ENCODE measurements at regions not wholly inside any gene's neighbourhood (a gene's known extent, or its start where the extent isn't known, plus 50 kb on each side); places are given as distances from the start of the nearest gene placed in this dataset.

DNA sequence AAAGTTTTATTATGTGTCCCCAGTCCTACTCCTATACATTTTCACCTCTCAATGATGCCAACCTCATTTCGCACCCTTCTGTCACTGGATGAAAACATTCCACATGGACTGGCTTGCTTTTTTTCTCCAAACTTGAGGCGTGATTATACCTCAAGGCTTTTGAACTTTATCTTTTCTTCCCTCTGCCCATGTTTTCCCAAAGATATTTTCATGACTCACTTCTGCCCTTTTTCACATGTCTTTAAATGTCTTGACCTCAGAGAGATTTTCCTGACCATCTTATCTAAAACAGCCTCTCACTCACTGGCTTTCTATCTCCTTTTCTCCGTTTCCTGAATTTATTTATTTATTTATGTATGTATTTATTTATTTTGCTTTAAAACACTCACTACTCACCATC lies 659.0 kb downstream of the PTPRC start:
- DNase-seq: no peak

DNA sequence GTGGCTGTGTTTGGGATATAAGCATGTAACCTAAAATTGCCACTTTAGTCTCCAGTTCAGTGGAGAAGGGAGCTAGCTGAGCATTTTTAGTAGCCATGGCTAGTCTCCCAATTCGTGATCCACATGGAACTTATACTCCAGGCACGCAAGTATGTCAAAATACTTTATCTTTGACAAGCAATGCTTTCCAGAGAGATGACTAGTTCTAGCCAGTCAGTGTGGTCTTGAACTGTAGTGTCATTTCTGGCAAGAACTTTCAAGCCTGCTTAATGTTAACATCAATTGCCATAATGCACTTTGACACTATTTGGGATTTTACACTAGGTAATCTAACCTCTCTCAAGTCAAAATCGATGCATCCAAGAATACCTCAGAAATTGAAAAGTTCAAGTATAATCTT lies 660.0 kb downstream of the PTPRC start:
- no peak for DNase-seq

DNA sequence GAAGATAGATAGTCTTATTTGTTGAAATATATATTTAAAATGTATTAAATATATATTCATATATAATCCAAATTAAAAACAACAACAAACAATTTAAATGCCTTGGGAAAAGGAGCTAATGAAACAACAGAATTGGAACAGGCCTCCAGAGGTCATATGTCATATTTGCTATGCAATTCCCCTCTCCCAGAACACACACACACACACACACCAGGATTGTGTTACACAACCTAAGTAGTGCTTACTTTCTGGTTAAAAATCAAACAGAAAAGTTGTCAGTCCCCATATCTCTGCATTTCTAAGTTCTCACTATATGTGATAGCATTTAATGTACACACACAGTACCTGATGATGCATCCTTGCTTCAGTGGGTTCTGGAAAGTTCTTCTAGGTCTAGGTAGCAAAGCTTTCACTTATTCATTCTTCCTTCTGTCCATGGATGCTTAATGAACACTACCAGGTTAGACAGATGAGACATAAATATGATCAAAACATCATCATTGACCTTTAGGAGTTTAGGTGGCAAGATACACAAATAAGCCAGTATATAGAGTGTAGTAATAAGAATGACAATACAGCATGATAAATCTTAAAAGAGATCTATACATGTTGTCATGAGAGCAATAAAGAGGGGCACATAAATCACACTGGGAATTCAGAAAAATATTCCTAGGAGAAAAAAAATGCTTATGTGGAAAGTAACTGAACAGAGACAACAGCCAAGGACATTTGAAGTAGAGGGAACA lies 662.8 kb downstream of the PTPRC start:
- DNase-seq: no peak

DNA sequence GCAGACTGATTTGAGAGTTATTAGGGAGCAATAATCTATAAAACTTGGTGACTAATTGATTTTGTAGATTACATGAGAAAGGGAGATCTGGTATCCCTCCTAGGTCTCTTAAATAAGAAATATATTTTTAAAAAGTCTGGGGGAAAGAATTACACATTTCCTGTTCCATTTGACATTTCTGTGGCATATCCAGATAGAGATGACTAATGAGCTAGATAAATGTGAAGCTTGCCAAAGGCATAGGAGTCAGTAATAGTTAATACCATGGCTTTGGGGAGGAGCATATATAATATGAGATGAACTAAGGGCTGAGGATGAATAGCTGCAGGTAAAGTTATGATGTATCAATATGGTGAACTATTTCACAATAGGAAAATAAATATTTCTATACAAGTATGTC lies 663.7 kb downstream of the PTPRC start:
- peak; percentile 51 for DNase-seq

DNA sequence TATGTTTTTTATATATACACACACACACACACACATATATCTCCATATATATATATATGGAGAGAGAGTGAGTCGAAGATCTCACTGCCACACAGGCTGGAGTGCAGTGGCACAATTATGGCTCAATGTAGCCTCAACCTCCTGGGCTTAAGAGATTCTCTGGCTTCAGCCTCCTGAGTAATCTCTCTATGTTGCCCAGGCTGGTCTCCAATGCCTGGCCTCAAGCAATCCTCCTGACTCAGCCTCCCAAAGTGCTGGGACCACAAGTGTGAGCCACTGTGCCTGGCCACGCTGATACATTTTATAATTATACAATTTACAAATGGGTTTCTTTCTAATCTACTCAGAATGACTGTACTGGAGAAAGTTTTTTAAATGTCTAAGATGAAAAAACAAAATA lies 664.2 kb downstream of the PTPRC start:
- DNase-seq: no peak

DNA sequence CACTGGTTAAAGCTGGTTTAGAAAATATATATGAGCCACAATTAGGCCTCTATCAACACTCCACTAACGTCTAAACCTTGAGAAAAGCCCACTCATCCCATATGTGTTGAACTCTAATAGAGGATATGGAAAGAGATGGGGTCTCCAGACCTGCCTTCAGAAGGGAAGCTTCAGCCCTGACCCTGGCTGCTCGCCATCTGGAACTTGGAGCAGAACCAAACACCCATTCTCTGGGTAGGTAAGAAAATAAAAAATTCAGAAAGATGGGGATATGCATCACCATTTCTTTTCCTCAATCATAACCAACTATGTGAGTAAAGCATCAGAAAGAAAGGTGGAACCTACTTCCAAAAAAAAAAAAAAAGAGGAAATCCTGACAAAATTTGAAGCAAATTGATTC lies 666.2 kb downstream of the PTPRC start:
- DNase-seq: no peak

DNA sequence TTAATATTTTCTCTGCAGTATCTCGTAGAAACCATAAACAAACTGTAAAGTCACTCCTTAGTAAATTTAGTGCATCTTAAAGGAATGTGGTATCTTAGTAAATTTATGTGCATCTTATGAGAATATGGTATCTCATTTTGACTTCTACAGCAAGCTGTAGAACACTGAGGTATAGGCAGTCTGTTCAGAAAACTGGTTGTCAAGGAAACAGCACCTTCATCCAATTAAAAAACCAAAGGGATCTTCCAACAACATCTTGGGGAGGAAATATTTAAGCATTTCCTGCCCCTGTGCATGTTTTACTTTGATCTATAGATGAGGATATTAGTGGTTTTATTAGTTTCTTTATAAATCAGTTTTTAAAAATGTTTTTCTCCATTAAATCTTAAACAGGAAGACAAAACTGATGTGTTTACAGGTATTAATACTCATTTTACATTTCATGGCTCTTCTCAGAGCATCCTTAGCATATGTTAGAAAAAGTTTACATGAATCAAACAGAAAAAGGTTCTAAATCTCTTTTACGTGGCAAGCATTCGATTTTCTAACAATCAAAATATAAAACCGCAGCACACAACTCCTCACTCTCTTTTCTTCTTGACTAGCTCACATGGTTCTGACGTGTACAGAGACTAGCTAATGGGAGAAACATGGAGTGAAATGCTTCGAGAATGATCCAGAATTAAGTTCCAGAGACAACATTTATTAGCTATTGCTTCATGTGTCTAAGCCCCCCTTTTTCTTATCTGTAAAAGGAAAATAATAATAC lies 668.8 kb downstream of the PTPRC start:
- no peak for DNase-seq

DNA sequence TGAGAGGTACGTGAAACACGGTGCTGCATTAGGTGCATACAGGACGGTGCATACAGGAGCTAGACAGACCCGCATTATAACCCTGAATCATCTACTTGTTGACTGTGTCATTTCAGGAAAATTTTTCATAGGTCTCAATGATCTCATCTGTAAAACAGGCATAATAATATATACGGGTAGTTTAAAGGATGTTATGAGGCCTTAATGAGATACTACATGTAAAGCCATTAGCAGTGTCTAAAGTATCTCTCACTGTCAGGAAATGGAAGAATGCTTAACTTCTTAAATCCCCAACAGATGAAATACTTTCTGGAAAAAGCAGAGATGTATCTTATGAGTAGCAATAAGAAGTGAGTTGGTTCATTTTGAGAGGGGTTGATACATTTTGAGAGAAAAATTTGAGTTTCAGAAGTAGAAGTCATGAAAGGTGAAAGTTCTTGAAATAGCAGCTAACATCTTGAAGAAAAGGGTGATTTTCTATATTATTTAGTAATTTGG lies 669.6 kb downstream of the PTPRC start:
- DNase-seq: no peak

DNA sequence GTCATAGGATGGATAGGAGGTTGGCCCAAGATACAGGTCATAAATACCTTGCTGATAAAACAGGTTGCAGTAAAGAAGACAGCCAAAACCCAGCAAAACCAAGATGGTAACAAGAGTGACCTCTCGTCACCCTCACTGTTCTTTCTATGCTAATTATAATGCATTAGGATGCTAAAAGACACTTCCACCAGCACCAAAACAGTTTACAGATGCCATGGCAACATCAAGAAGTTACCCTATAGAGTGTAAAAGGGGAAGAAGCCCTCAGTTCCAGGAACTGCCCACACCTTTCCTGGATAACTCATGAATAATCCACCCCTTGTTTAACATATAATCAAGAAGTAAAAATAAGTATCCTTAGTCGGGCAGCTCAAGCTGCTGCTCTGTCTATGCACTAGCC lies 671.9 kb downstream of the PTPRC start:
- no peak for DNase-seq

DNA sequence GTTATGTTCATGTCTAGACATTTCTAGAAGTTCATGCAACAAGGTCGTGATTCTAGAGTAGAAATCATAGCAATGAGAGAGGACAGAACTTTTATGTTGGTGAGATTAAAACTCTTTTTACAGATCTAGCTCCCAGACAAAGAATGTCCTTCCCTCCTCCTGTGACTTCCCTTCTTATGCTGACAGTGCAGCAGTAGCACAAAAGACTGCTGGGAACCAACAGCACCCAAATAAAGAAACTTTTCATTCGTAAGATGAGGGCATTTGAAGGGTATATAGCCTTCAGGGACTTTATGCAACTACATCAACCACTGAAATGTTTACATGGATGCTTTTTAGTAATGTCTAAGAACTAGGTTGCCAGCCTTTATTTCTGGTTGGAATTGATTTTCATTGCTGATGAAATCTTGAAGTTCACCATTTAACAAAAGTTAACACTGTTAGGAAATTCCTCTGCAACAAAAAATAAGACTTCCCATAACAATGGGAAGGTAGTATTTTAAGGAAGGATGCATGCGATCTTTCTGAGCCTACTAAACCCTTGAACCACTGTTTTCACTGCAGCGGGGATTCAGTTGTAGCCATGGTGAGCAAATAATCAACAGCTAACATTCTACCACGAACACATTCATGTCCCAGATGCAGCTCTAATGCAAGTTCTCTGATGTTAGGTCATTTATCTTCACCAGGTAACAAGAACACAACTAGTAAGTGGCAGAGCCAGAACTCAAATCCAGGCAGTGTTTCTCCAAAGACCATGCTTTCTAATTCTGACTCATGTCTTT lies 672.8 kb downstream of the PTPRC start:
- no peak for DNase-seq

DNA sequence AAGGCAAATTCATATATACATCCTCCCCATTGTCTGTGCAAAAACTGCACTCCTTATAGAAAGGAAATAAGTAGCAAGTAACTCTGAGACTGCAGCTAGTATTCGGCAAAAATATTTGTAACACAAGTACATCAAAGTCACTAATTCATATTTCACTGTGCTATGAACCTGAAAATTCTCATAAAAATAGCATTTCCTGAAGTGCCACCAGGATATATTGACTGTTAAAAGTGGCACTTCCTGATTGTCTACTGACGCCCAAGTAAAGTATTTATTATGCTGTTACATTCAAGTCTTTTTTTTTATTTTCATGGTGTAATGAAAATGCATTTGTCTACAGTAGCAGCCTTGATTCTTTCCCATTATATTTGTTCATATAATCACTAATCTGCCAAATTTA lies 673.8 kb downstream of the PTPRC start:
- no peak for DNase-seq

DNA sequence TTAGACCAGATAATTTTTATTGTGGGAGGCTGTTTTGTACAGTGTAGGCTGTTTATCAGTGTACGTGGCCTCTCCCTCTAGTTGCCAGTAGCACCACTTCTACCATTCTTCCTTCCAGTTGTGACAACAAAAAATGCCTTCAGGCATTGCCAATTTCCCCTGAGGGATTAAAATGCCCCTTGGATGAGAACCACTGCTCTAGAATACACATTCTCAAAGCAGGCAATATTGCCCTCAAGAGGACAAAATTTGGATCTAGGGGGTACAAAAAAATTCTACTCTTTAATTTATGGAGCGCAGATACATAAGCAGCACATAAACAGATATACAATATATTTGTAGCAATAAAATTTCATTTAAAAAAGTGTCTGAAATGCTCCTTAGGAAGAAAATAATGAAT lies 674.6 kb downstream of the PTPRC start:
- no peak for DNase-seq

DNA sequence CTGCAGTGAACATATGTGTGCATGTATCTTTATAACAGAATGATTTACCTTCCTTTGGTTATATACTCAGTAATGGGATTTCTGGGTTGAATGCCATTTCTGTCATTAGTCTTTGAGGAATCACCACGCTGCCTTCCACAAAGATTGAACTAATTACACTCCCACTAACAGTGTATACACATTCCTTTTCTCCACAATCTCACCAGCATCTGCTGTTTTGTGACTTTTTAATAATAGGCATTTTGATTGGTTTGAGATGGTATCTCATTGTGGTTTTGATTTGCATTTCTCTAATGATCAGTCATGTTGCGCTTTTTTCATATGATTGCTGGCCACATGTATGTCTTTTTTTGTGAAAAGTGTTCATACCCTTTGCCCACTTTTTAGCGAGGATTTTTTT lies 680.5 kb downstream of the PTPRC start:
- DNase-seq: peak; percentile 38

DNA sequence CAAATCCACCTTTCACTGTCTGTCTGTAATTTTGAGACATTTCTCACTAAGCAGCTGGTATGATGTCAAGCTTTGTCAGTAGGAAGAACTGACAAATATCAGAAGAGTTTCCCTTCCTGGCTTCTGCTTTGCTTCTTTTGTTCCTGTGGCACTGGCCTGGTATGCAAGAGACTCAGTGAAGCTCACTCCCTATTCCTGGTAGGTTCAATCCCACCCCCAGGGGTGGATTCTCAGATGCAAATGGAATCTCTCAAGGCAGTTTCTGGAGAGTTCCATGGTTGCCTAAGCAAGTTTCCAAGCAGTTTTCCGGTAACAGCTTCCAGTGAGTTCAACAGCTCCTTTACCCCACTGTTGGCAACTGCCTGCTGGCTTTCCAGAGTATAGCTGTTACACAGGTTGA lies 683.4 kb downstream of the PTPRC start:
- no peak for DNase-seq

DNA sequence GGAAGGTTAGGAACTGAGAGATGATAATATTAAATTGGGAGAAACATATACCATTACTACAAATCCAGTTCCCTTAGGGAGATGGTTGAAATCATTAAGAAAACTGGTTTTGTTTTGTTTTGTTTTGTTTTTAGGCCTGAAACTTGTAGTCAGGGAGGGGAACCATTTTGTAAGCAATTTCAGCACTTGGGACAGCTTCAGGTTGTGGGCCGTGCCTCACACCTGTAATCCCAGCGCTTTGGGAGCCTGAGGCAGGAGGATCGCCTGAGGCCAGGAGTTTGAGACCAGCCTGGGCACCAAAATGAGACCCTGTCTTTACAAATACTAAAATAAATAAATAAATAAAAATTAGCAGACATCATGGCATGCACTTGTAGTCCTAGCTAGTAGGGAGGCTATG lies 694.3 kb upstream of the NR5A2 start:
- DNase-seq: no peak

DNA sequence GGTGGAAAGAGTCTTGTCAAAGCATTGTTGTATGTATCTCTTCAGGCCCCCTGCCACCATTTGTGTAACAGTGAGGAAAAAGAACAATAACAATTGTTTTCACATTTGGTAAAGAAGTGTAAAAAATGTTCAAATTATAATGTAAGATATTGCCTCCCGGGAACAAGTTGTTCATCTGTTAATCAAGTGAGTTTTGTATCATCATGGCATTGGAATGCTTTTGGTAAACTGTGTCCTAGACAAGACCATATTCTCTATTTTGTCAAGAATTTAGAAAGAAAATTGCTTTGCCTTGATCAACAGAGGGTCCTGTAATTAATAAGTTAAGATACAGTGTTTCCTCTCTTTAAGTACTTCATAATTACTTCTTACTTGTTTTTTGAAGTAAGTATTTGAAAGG lies 692.0 kb upstream of the NR5A2 start:
- no peak for DNase-seq

DNA sequence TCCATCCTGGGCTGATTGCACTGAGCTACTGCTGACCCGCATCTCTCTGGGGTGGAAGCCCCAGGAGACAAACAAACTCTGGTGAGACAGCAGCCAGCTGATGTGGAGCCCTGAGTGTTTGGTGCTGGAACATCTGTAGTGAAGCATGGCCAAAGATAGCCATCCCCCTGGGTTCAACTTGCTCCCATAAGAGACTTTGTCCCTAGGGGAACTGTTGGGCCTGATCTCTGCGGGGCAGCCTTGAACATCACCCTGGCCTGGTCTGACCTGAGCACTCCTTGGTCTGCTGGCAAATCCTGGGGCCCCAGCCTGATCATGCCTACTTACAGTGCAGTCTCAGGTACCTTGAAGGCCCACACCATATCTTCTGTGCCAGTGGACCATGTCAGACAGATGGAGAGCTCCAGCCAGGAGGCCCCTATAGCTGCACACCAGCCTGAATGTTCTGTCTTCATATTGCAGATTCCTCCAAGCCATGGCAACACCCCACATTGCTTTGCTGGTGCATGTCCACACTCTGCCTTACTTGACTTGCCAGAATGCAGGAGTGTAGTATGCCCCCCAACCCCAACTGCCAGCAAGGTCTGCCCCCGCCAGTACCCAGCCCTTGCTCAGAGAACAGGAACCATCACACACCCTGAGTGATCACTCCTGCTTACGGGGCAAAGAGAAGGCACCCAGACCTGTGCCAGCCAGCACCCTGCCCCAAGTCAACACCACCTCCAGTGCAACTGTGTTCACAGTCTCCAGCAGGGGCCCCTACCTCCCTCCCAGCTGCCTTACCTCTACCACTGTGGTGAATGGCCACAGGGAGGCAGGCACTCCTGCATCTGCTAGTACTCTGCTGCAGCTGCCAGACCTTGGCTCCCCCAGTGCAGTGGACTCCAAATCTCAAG lies 690.5 kb upstream of the NR5A2 start:
- no peak for DNase-seq

DNA sequence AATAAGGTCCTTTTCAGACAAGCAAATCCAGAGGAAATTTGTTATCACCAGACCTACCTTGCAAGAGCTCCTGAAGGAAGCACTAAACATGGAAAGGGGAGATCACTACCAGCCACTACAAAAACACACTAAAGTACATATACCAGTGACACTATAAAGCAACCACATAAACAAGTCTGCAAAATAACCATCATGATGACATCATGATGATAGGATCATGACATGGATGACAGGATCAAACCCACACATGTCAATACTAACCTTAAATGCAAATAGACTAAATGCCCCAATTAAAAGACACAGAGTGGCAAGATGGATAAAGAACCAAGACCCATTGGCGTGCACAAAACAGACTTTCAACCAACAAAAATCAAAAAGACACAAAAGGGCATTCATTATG lies 688.8 kb upstream of the NR5A2 start:
- DNase-seq: no peak

DNA sequence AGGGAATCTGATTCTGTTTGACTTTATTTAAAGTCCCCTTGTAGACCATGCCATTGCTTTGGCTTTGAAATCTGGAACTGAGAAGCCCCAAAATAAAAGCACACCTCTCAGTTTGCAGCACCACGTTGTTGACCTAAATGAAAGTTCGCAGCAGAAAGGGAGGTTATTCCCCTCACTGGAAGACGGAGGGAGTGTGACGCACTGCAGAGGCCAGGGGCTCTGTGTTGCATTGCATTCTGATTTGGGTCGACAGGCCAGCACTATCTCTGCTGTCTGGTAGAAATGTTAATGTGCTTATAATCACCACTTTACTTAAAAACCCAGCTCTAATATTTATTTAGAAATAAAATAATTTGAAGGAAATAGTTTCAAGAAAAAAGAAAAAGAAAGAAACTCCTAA lies 675.2 kb upstream of the NR5A2 start:
- no peak for DNase-seq

DNA sequence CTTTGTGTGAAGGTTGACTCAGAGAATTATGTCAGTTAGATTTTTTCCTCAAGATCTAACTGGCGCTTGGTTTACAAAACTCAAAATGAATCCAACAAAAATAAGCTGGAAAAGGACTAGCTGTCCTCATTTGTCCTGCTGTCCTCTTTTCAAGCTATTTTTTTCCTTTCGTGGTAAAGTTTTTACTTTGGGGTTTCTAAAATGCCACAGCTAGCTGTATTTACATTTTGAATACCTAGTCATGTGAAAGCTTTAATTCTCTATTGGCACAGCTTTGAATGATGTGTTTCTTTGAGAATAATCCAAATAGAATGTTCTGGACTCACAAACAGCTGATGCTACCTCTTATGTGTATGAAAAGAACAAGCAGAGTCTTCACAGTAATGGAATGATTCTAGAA lies 673.6 kb upstream of the NR5A2 start:
- no peak for DNase-seq

DNA sequence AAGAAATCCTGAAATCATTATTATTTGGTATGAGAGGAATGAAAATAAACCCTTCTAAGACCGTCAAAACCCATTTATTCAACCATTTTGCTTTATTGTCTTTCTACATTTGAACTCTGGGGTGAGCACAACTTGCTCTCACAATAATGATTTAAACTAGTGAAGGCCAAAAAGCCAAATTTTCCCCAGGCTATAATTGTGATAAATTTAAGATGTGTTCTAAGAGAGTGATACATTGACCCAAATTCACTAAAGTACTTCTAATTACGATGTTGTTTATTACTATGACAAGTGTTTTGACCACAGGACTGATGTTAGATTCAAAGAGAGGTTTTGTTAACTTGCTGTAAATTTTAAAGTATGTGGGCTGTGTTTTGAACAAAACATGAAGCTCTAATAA lies 670.9 kb upstream of the NR5A2 start:
- no peak for DNase-seq

DNA sequence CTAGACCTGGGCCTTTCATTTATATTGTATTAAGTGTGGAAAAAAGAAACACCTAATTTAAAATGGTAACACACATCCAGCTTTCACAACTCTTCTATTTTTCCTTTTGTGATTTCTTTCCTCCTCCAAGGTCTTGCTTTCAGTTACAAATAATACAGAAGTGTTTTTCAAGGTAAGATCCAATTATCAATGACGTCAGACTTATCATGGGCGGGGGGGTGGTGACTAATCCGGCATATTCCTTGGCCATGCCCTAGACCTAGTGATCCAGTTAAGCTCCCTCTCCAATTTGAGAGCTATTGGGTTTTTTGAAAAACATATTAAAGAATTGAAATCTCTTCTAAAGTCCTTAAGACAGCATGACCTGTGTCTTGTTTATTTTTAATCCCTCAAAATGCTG lies 669.9 kb upstream of the NR5A2 start:
- no peak for DNase-seq

DNA sequence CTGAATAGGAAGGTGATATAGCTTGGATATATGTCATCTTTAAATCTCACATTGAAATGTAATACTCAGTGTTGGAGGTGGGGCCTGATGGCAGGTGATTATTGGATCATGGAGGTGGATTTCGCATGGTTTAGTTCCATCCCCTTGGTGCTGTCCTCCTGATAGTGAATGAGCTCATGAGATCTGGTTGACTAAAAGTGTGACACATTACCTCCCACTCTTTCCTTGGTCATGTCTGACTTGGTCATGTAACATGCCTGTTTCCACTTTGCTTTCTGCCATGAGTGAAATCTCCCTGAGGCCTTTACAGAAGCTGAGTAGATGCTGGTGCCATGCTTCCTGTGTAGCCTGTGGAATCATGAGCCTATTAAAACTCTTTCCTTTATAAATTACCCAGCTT lies 664.5 kb upstream of the NR5A2 start:
- DNase-seq: no peak
